ENCODE measurements at regions not wholly inside any gene's neighbourhood (a gene's known extent, or its start where the extent isn't known, plus 50 kb on each side); places are given as distances from the start of the nearest gene placed in this dataset.
"Not testable (repeated sequence)": the region's sequence is repeated elsewhere in the genome, so short reads cannot be mapped to it uniquely, and the experiment has no call there.

DNA sequence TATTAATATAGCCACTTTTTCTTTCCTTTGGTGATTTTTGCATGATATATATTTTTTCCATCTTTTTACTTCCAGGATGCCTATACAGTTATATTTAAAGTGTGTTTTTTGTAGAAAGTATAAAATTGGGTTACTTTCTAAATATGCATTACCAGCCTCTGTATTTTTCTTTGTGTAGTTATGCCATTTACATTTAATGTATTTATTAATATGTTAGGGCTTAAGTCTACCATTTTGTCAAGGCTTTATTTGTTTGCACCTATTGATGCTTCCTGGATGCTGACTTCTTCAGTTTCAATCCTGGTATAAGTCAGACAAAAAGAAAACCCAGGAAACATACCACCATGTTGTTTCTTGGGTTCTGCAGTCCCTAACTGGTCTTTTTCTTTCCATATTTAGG is 911.1 kb upstream of the GOT2 start:
- Histone ChIP-seq H3K9me3 (ENCODE audit: control insufficient read depth in 1 of 2, low read length in 2 of 2) (peaks cover 6 to 9% of the 10 kb centered on the region in 2 donors), H3K27ac (ENCODE audit: low read depth, low read length) (no peak overlapping the region), H3K4me3 (ENCODE audit: low read depth in 1 of 2, low read length in 2 of 2) (no peak overlapping the region), H3K27me3 (ENCODE audit: control insufficient read depth in 1 of 2, insufficient read depth in 2 of 2, low read length in 2 of 2) (no peaks in the 10 kb centered on the region), H3K4me1 (ENCODE audit: control insufficient read depth in 1 of 2, insufficient read depth in 2 of 2, low read length in 2 of 2) (no peaks in the 10 kb centered on the region), H3K9ac (ENCODE audit: low read depth in 1 of 2, low read length in 2 of 2) (no peak overlapping the region), H3K36me3 (ENCODE audit: control insufficient read depth in 1 of 2, insufficient read depth in 2 of 2, low read length in 2 of 2) (no peaks in the 10 kb centered on the region)

- H3K4me3 ChIP-seq (ENCODE audit: low read depth in 1 of 2, low read length in 2 of 2), result no peak overlapping the region
- no peak overlapping the region for H3K27ac ChIP-seq (ENCODE audit: low read depth, low read length)
- H3K36me3 ChIP-seq (ENCODE audit: control insufficient read depth in 1 of 2, insufficient read depth in 2 of 2, low read length in 2 of 2), result no peaks in the 10 kb centered on the region
- no peak overlapping the region for H3K9ac ChIP-seq (ENCODE audit: low read depth in 1 of 2, low read length in 2 of 2)
- H3K9me3 ChIP-seq (ENCODE audit: control insufficient read depth in 1 of 2, low read length in 2 of 2), result peaks cover 0 to 13% of the 10 kb centered on the region in 2 donors
- no peaks in the 10 kb centered on the region for H3K27me3 ChIP-seq (ENCODE audit: control insufficient read depth in 1 of 2, insufficient read depth in 2 of 2, low read length in 2 of 2)
- no peaks in the 10 kb centered on the region for H3K4me1 ChIP-seq (ENCODE audit: control insufficient read depth in 1 of 2, insufficient read depth in 2 of 2, low read length in 2 of 2)
Observed at GRCh38 chr16:59635674-59636073, 901.6 kb upstream of the GOT2 start.

- H3K9me3 ChIP-seq (ENCODE audit: control insufficient read depth in 1 of 2, low read length in 2 of 2), result peaks cover 0 to 13% of the 10 kb centered on the region in 2 donors
- no peaks in the 10 kb centered on the region for H3K4me1 ChIP-seq (ENCODE audit: control insufficient read depth in 1 of 2, insufficient read depth in 2 of 2, low read length in 2 of 2)
- H3K27ac ChIP-seq (ENCODE audit: low read depth, low read length), result no peak overlapping the region
- no peak overlapping the region for H3K9ac ChIP-seq (ENCODE audit: low read depth in 1 of 2, low read length in 2 of 2)
- no peaks in the 10 kb centered on the region for H3K36me3 ChIP-seq (ENCODE audit: control insufficient read depth in 1 of 2, insufficient read depth in 2 of 2, low read length in 2 of 2)
- H3K4me3 ChIP-seq (ENCODE audit: low read depth in 1 of 2, low read length in 2 of 2), result no peak overlapping the region
- H3K27me3 ChIP-seq (ENCODE audit: control insufficient read depth in 1 of 2, insufficient read depth in 2 of 2, low read length in 2 of 2), result no peaks in the 10 kb centered on the region
Observed at GRCh38 chr16:59634951-59635350, 900.8 kb upstream of the GOT2 start.

DNA sequence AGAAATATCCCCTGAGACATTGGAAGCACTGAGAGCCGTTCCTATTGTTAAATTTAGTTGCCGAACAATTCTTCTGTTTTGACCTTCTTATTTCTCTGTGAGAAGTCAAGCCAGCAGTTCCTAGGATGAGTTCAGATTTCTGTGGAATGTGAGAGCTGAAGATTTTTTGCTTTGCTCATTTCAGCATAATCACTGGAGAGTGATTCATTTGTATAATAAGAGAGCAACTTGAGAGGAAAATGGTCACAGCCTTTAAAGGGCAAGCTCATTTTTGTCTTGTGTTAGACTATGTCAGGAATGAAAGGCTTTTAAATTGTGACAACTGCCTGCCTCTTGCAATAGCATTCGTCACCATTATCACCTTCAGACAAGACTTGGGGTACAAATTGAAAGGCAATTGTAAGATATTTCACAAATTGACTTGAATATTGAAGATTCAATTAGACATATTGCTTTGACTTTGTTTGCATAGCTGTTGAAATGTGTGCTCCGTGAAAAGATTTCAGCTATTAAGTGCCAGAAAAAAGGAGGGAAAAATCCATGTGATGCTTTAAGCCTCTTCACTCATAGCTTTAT is 900.0 kb upstream of the GOT2 start:
- H3K9me3 ChIP-seq (ENCODE audit: control insufficient read depth in 1 of 2, low read length in 2 of 2), result peaks cover 0 to 13% of the 10 kb centered on the region in 2 donors
- no peaks in the 10 kb centered on the region for H3K27me3 ChIP-seq (ENCODE audit: control insufficient read depth in 1 of 2, insufficient read depth in 2 of 2, low read length in 2 of 2)
- H3K36me3 ChIP-seq (ENCODE audit: control insufficient read depth in 1 of 2, insufficient read depth in 2 of 2, low read length in 2 of 2), result no peaks in the 10 kb centered on the region
- H3K9ac ChIP-seq (ENCODE audit: low read depth in 1 of 2, low read length in 2 of 2), result no peak overlapping the region
- no peak overlapping the region for H3K4me3 ChIP-seq (ENCODE audit: low read depth in 1 of 2, low read length in 2 of 2)
- H3K4me1 ChIP-seq (ENCODE audit: control insufficient read depth in 1 of 2, insufficient read depth in 2 of 2, low read length in 2 of 2), result no peaks in the 10 kb centered on the region
- no peak overlapping the region for H3K27ac ChIP-seq (ENCODE audit: low read depth, low read length)

DNA sequence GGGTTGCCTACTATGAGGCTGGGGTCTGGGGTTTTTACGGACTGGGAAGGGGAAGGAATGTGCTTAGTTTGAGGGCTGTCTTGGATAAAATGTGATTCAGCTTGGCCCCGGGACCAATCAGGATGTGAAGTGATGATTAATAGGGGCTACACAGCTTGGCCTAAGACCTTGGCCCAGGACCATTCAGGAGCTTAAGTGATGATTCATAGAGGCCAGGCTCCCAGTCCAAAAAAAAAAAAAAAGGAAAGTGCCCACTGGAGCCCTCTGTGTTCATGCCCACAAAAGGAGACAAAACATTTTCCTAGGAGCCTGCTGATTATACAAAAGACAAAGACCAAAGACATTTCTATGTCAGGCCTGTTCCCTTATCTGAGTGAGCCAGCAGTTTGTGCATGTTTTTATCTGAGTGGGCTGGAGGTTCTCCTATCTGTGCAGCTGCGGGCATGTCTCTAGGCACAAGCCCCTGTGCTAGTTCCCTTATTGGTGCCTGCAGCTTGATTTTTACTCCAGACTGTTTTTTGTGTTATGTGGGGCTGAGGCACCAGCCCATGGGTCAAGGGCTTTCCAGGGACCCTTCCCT is 898.2 kb upstream of the GOT2 start:
- H3K9ac ChIP-seq (ENCODE audit: low read depth in 1 of 2, low read length in 2 of 2), result no peak overlapping the region
- no peak overlapping the region for H3K27ac ChIP-seq (ENCODE audit: low read depth, low read length)
- H3K4me3 ChIP-seq (ENCODE audit: low read depth in 1 of 2, low read length in 2 of 2), result no peak overlapping the region
- H3K27me3 ChIP-seq (ENCODE audit: control insufficient read depth in 1 of 2, insufficient read depth in 2 of 2, low read length in 2 of 2), result no peaks in the 10 kb centered on the region
- H3K9me3 ChIP-seq (ENCODE audit: control insufficient read depth in 1 of 2, low read length in 2 of 2), result peaks cover 2 to 13% of the 10 kb centered on the region in 2 donors
- H3K36me3 ChIP-seq (ENCODE audit: control insufficient read depth in 1 of 2, insufficient read depth in 2 of 2, low read length in 2 of 2), result no peaks in the 10 kb centered on the region
- no peaks in the 10 kb centered on the region for H3K4me1 ChIP-seq (ENCODE audit: control insufficient read depth in 1 of 2, insufficient read depth in 2 of 2, low read length in 2 of 2)

- H3K27me3 ChIP-seq (ENCODE audit: control insufficient read depth in 1 of 2, insufficient read depth in 2 of 2, low read length in 2 of 2); H3K4me1 ChIP-seq (ENCODE audit: control insufficient read depth in 1 of 2, insufficient read depth in 2 of 2, low read length in 2 of 2); H3K9ac ChIP-seq (ENCODE audit: low read depth in 1 of 2, low read length in 2 of 2); H3K27ac ChIP-seq (ENCODE audit: low read depth, low read length); H3K9me3 ChIP-seq (ENCODE audit: control insufficient read depth in 1 of 2, low read length in 2 of 2); H3K36me3 ChIP-seq (ENCODE audit: control insufficient read depth in 1 of 2, insufficient read depth in 2 of 2, low read length in 2 of 2); H3K4me3 ChIP-seq (ENCODE audit: low read depth in 1 of 2, low read length in 2 of 2): not testable (repeated sequence)
Observed at GRCh38 chr16:59624381-59624780, 890.3 kb upstream of the GOT2 start.

GRCh38 chr16:59614466-59615240 is 880.5 kb upstream of the GOT2 start:
- no peak overlapping the region for H3K27ac ChIP-seq (ENCODE audit: low read depth, low read length)
- H3K27me3 ChIP-seq (ENCODE audit: control insufficient read depth in 1 of 2, insufficient read depth in 2 of 2, low read length in 2 of 2), result no peaks in the 10 kb centered on the region
- H3K4me1 ChIP-seq (ENCODE audit: control insufficient read depth in 1 of 2, insufficient read depth in 2 of 2, low read length in 2 of 2), result no peaks in the 10 kb centered on the region
- H3K9ac ChIP-seq (ENCODE audit: low read depth in 1 of 2, low read length in 2 of 2), result no peak overlapping the region
- H3K36me3 ChIP-seq (ENCODE audit: control insufficient read depth in 1 of 2, insufficient read depth in 2 of 2, low read length in 2 of 2), result no peaks in the 10 kb centered on the region
- peaks cover 0 to 4% of the 10 kb centered on the region in 2 donors for H3K9me3 ChIP-seq (ENCODE audit: control insufficient read depth in 1 of 2, low read length in 2 of 2)
- H3K4me3 ChIP-seq (ENCODE audit: low read depth in 1 of 2, low read length in 2 of 2), result no peak overlapping the region

DNA sequence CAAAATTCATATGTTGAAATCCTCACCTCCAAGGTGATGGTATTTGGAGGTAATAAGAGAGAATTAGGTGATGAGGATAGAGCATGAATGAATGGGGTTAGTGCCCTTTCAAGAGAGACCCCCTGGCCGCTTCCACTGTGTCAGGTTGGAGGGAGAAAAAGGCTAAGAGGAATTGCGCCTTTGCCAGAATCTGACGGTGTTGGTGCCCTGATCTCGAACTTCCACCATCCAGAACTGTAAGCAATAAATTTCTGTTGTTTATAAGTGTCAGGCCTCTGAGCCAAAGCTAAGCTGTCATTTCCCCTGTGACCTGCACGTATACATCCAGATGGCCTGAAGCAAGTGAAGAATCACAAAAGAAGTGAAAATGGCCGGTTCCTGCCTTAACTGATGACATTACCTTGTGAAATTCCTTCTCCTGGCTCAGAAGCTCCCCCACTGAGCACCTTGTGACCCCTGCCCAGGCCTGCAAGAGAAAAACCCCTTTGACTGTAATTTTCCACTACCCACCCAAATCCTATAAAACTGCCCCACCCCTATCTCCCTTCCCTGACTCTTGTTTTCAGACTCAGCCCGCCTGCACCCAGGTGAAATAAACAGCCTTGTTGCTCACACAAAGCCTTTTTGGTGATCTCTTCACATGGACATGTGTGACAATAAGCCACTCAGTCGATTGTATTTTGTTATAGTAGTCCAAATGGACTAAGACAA is 878.9 kb upstream of the GOT2 start:
- not testable (repeated sequence) for H3K36me3 ChIP-seq (ENCODE audit: control insufficient read depth in 1 of 2, insufficient read depth in 2 of 2, low read length in 2 of 2); H3K27ac ChIP-seq (ENCODE audit: low read depth, low read length)

GRCh38 chr16:59612094-59612493 is 878.0 kb upstream of the GOT2 start:
- Histone ChIP-seq H3K4me1 (ENCODE audit: control insufficient read depth in 1 of 2, insufficient read depth in 2 of 2, low read length in 2 of 2) (no peaks in the 10 kb centered on the region), H3K9me3 (ENCODE audit: control insufficient read depth in 1 of 2, low read length in 2 of 2) (peaks cover 0 to 4% of the 10 kb centered on the region in 2 donors)

More for the DNA sequence above, 878.9 kb upstream of the GOT2 start:
- H3K9ac ChIP-seq (ENCODE audit: low read depth in 1 of 2, low read length in 2 of 2); H3K4me3 ChIP-seq (ENCODE audit: low read depth in 1 of 2, low read length in 2 of 2); H3K27me3 ChIP-seq (ENCODE audit: control insufficient read depth in 1 of 2, insufficient read depth in 2 of 2, low read length in 2 of 2); H3K4me1 ChIP-seq (ENCODE audit: control insufficient read depth in 1 of 2, insufficient read depth in 2 of 2, low read length in 2 of 2); H3K9me3 ChIP-seq (ENCODE audit: control insufficient read depth in 1 of 2, low read length in 2 of 2): not testable (repeated sequence)

DNA sequence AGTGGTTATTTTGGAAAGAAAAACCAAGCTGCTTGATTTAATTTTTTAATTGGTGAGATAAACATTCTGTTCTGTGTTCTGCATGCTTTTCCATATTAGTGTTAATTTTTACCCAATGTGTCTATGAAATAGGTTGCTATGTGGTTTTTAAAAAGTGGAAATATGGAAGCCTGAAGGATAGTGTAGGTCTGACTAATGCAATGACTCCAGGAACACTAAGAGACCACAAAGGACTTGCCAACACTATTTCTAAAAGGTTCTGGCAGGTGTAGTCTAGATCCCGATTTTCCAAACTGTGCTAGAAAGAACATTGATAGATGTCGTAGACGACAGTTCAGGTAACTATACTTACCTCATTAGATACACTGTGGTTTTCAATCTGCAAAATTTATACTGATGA is 877.4 kb upstream of the GOT2 start:
- H3K9ac ChIP-seq (ENCODE audit: low read depth in 1 of 2, low read length in 2 of 2), result no peak overlapping the region
- no peak overlapping the region for H3K27ac ChIP-seq (ENCODE audit: low read depth, low read length)
- H3K4me3 ChIP-seq (ENCODE audit: low read depth in 1 of 2, low read length in 2 of 2), result no peak overlapping the region
- H3K36me3 ChIP-seq (ENCODE audit: control insufficient read depth in 1 of 2, insufficient read depth in 2 of 2, low read length in 2 of 2), result no peaks in the 10 kb centered on the region
- peaks cover 0 to 4% of the 10 kb centered on the region in 2 donors for H3K9me3 ChIP-seq (ENCODE audit: control insufficient read depth in 1 of 2, low read length in 2 of 2)
- H3K27me3 ChIP-seq (ENCODE audit: control insufficient read depth in 1 of 2, insufficient read depth in 2 of 2, low read length in 2 of 2), result no peaks in the 10 kb centered on the region
- no peaks in the 10 kb centered on the region for H3K4me1 ChIP-seq (ENCODE audit: control insufficient read depth in 1 of 2, insufficient read depth in 2 of 2, low read length in 2 of 2)

More at GRCh38 chr16:59612094-59612493, 878.0 kb upstream of the GOT2 start:
- no peak overlapping the region for H3K27ac ChIP-seq (ENCODE audit: low read depth, low read length)
- H3K27me3 ChIP-seq (ENCODE audit: control insufficient read depth in 1 of 2, insufficient read depth in 2 of 2, low read length in 2 of 2), result no peaks in the 10 kb centered on the region
- no peak overlapping the region for H3K4me3 ChIP-seq (ENCODE audit: low read depth in 1 of 2, low read length in 2 of 2)
- H3K36me3 ChIP-seq (ENCODE audit: control insufficient read depth in 1 of 2, insufficient read depth in 2 of 2, low read length in 2 of 2), result no peaks in the 10 kb centered on the region
- H3K9ac ChIP-seq (ENCODE audit: low read depth in 1 of 2, low read length in 2 of 2), result no peak overlapping the region

Data from duodenal mucosa (tissue), 2 donors.